GM18870 (cell line): ENCODE measurements at regions not wholly inside any gene's neighbourhood (a gene's known extent, or its start where the extent isn't known, plus 50 kb on each side); places are given as distances from the start of the nearest gene placed in this dataset.

Source experiments
- ATAC-seq: cut with Tn5 transposase; IDR thresholded peaks from one replicate; pipeline ENCODE4 v1.9.1; 2021; ENCODE audit warnings: moderate library complexity; ENCODE audit not compliant: unreplicated experiment

GRCh38 chr7:21140622-21141021, 287.3 kb upstream of the SP4 start:
- ATAC-seq, result no peak

- ATAC-seq, result no peak
These were observed 286.4 kb upstream of the SP4 start for GRCh38 chr7:21141476-21141875.

- ATAC-seq, result no peak
These were observed 285.8 kb upstream of the SP4 start for GRCh38 chr7:21142081-21142480.

GRCh38 chr7:21146642-21147423, 281.1 kb upstream of the SP4 start:
- no peak for ATAC-seq

GRCh38 chr7:21149809-21150208, 278.1 kb upstream of the SP4 start:
- no peak for ATAC-seq

GRCh38 chr7:21154614-21155013, 273.3 kb upstream of the SP4 start:
- ATAC-seq, result no peak

- ATAC-seq, result no peak
These were observed 268.4 kb upstream of the SP4 start for GRCh38 chr7:21159506-21159905.

GRCh38 chr7:21160401-21160800, 267.5 kb upstream of the SP4 start:
- no peak for ATAC-seq

GRCh38 chr7:21167942-21168341, 259.9 kb upstream of the SP4 start:
- ATAC-seq, result no peak

GRCh38 chr7:21169667-21170580, 258.0 kb upstream of the SP4 start:
- no peak for ATAC-seq

GRCh38 chr7:21172800-21173199, 255.1 kb upstream of the SP4 start:
- ATAC-seq, result no peak

- ATAC-seq, result no peak
These were observed 254.4 kb upstream of the SP4 start for GRCh38 chr7:21173436-21173835.

GRCh38 chr7:21175714-21176113, 252.2 kb upstream of the SP4 start:
- ATAC-seq, result no peak

GRCh38 chr7:21184942-21185652, 242.8 kb upstream of the SP4 start:
- no peak for ATAC-seq

GRCh38 chr7:21185653-21186265, 242.1 kb upstream of the SP4 start:
- ATAC-seq, result no peak

- no peak for ATAC-seq
These were observed 236.4 kb upstream of the SP4 start for GRCh38 chr7:21191321-21192073.

- ATAC-seq, result no peak
These were observed 235.2 kb upstream of the SP4 start for GRCh38 chr7:21192657-21193056.

GRCh38 chr7:21193895-21194294, 234.0 kb upstream of the SP4 start:
- ATAC-seq, result no peak

GRCh38 chr7:21194936-21195335, 232.9 kb upstream of the SP4 start:
- no peak for ATAC-seq

- no peak for ATAC-seq
These were observed 229.0 kb upstream of the SP4 start for GRCh38 chr7:21198921-21199320.
